SK-N-SH treated with all-trans-retinoic acid at 6 μM for 48 hours (cell line): ENCODE measurements at regions not wholly inside any gene's neighbourhood (a gene's known extent, or its start where the extent isn't known, plus 50 kb on each side); places are given as distances from the start of the nearest gene placed in this dataset.

Source experiments
- ARNTL ChIP-seq: fragments of 450-650 bp; formaldehyde crosslinking; IDR thresholded peaks from 2 replicates; pipeline ENCODE4 v1.5.0; 2020; ENCODE audit warnings: low read depth, mild to moderate bottlenecking, moderate library complexity, borderline replicate concordance
- BACH2 ChIP-seq: fragments of 250-450 bp; sonication (Bioruptor Pico); IDR thresholded peaks from 2 replicates; pipeline ENCODE4 v1.9.0; 2021; ENCODE audit warnings: mild to moderate bottlenecking, borderline replicate concordance
- OSR1 ChIP-seq: fragments of 250-450 bp; sonication (Bioruptor Pico); IDR thresholded peaks from 2 replicates; pipeline ENCODE4 v1.8.0; 2022; ENCODE audit warnings: moderate library complexity, mild to moderate bottlenecking, inconsistent platforms
- SNAI2 ChIP-seq: fragments of 250-450 bp; sonication (Bioruptor Pico); IDR thresholded peaks from 2 replicates; pipeline ENCODE4 v1.5.0; 2020; ENCODE audit warnings: mild to moderate bottlenecking, moderate library complexity
- ZFP3 ChIP-seq: fragments of 250-450 bp; sonication (Bioruptor Pico); IDR thresholded peaks from 2 replicates; pipeline ENCODE4 v1.5.0; 2020; ENCODE audit warnings: mild to moderate bottlenecking, moderate library complexity
- ZFP30 ChIP-seq: fragments of 450-650 bp; formaldehyde crosslinking; IDR thresholded peaks from 2 replicates; pipeline ENCODE4 v1.5.0; 2022; ENCODE audit warnings: mild to moderate bottlenecking, moderate library complexity
- TF ChIP-seq, protein P1 (sequence below): fragments of 250-450 bp; sonication (Bioruptor Pico); IDR thresholded peaks from 2 replicates; pipeline ENCODE4 v1.8.0; 2020; ENCODE audit warnings: mild to moderate bottlenecking, moderate library complexity, borderline replicate concordance

DNA sequence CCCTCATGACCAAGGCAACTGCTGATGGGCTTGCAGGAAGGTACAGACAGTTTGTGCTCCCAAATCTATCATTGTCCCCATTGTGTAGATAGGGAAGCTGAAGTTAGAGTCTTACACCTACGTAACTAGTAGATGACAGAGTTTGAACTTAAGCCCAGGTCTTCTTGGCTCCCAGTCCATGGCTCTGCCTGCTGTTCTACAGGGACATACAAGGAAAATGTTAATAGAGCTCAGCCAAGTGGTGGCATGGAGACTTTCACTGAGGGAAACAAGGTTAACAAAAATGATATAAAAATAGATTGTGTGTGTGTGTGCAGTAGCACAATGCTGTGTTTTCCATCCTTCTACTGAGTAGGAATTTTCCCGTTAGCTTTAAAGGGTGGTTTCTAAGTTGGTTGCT lies 936.5 kb downstream of the RPA4 start:
- no peak for TF ChIP-seq OSR1
- TF ChIP-seq ZFP30 = no peak
- no peak for TF ChIP-seq ZFP3
- no peak for TF ChIP-seq SNAI2
- TF ChIP-seq, protein P1, sequence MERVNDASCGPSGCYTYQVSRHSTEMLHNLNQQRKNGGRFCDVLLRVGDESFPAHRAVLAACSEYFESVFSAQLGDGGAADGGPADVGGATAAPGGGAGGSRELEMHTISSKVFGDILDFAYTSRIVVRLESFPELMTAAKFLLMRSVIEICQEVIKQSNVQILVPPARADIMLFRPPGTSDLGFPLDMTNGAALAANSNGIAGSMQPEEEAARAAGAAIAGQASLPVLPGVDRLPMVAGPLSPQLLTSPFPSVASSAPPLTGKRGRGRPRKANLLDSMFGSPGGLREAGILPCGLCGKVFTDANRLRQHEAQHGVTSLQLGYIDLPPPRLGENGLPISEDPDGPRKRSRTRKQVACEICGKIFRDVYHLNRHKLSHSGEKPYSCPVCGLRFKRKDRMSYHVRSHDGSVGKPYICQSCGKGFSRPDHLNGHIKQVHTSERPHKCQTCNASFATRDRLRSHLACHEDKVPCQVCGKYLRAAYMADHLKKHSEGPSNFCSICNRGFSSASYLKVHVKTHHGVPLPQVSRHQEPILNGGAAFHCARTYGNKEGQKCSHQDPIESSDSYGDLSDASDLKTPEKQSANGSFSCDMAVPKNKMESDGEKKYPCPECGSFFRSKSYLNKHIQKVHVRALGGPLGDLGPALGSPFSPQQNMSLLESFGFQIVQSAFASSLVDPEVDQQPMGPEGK (CRISPR knock-in tag) = no peak
- no peak for TF ChIP-seq ARNTL (CRISPR knock-in tag)
- no peak for TF ChIP-seq BACH2 (CRISPR knock-in tag)
